A549 (cell line): ENCODE measurements at regions not wholly inside any gene's neighbourhood (a gene's known extent, or its start where the extent isn't known, plus 50 kb on each side); places are given as distances from the start of the nearest gene placed in this dataset.

ENCODE experiments used
- EP300 ChIP-seq, 2 experiments: fragments of >200 bp; sonication (Bioruptor Twin); formaldehyde crosslinking; IDR thresholded peaks; 2 replicates in 1 of 2; 3 replicates in 1 of 2; pipeline ENCODE4 v1.6.1; 2016 to 2017
- HOXA7 ChIP-seq: fragments of 250-450 bp; sonication (Bioruptor Pico); IDR thresholded peaks from 2 replicates; pipeline ENCODE4 v1.5.0; 2020; ENCODE audit warnings: mild to moderate bottlenecking, moderate library complexity
- MAFK ChIP-seq: fragments of 450-650 bp; IDR thresholded peaks from 2 replicates; pipeline ENCODE4 v1.6.1; 2014; ENCODE audit not compliant: partially characterized antibody
- TF ChIP-seq, protein P1 (sequence below): fragments of 200-600 bp; sonication (generic); IDR thresholded peaks from 2 replicates; pipeline ENCODE4 v1.6.1; 2016; ENCODE audit warnings: antibody characterized with exemption, mild to moderate bottlenecking, moderate library complexity
- TF ChIP-seq, protein P2 (sequence below): fragments of >200 bp; sonication (Bioruptor Twin); formaldehyde crosslinking; IDR thresholded peaks from 3 replicates; pipeline ENCODE4 v1.5.1; 2016

- TF ChIP-seq, protein P1, sequence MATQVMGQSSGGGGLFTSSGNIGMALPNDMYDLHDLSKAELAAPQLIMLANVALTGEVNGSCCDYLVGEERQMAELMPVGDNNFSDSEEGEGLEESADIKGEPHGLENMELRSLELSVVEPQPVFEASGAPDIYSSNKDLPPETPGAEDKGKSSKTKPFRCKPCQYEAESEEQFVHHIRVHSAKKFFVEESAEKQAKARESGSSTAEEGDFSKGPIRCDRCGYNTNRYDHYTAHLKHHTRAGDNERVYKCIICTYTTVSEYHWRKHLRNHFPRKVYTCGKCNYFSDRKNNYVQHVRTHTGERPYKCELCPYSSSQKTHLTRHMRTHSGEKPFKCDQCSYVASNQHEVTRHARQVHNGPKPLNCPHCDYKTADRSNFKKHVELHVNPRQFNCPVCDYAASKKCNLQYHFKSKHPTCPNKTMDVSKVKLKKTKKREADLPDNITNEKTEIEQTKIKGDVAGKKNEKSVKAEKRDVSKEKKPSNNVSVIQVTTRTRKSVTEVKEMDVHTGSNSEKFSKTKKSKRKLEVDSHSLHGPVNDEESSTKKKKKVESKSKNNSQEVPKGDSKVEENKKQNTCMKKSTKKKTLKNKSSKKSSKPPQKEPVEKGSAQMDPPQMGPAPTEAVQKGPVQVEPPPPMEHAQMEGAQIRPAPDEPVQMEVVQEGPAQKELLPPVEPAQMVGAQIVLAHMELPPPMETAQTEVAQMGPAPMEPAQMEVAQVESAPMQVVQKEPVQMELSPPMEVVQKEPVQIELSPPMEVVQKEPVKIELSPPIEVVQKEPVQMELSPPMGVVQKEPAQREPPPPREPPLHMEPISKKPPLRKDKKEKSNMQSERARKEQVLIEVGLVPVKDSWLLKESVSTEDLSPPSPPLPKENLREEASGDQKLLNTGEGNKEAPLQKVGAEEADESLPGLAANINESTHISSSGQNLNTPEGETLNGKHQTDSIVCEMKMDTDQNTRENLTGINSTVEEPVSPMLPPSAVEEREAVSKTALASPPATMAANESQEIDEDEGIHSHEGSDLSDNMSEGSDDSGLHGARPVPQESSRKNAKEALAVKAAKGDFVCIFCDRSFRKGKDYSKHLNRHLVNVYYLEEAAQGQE: no peak
- TF ChIP-seq, protein P2, sequence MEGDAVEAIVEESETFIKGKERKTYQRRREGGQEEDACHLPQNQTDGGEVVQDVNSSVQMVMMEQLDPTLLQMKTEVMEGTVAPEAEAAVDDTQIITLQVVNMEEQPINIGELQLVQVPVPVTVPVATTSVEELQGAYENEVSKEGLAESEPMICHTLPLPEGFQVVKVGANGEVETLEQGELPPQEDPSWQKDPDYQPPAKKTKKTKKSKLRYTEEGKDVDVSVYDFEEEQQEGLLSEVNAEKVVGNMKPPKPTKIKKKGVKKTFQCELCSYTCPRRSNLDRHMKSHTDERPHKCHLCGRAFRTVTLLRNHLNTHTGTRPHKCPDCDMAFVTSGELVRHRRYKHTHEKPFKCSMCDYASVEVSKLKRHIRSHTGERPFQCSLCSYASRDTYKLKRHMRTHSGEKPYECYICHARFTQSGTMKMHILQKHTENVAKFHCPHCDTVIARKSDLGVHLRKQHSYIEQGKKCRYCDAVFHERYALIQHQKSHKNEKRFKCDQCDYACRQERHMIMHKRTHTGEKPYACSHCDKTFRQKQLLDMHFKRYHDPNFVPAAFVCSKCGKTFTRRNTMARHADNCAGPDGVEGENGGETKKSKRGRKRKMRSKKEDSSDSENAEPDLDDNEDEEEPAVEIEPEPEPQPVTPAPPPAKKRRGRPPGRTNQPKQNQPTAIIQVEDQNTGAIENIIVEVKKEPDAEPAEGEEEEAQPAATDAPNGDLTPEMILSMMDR: no peak
- TF ChIP-seq HOXA7 (no peak), MAFK (no peak), EP300 (IDR thresholded peaks at IDR 0.05) (no peak)
Measured at GRCh38 chr9:26574256-26574655, 318.3 kb downstream of the CAAP1 start.
